RWPE2 (cell line): ENCODE measurements at regions not wholly inside any gene's neighbourhood (a gene's known extent, or its start where the extent isn't known, plus 50 kb on each side); places are given as distances from the start of the nearest gene placed in this dataset.

Experiments used
- ATAC-seq: fragments of 200-7000 bp; cut with Tn5 transposase; 3 replicates; pipeline ENCODE4 v1.9.1; 2021; ENCODE audit warnings: low read depth
- DNase-seq: peaks from one replicate; pipeline ENCODE4 v3.0.0-alpha.2; 2020; ENCODE audit warnings: low spot score
- H3K27ac ChIP-seq: fragments of 450-650 bp; 2 replicates; pipeline ENCODE4 v1.5.1; 2017; ENCODE audit warnings: mild to moderate bottlenecking; ENCODE audit not compliant: poor library complexity, severe bottlenecking
- H3K27me3 ChIP-seq: fragments of 250-450 bp; sonication (Bioruptor Pico); 2 replicates; pipeline ENCODE4 v1.5.1; 2021; ENCODE audit warnings: mild to moderate bottlenecking, moderate library complexity; ENCODE audit not compliant: insufficient read depth, poor library complexity, severe bottlenecking
- H3K36me3 ChIP-seq: fragments of 250-450 bp; sonication (Bioruptor Pico); 2 replicates; pipeline ENCODE4 v1.5.1; 2020; ENCODE audit warnings: low read depth, mild to moderate bottlenecking, moderate library complexity
- H3K4me1 ChIP-seq: fragments of 250-450 bp; sonication (Bioruptor Pico); 2 replicates; pipeline ENCODE4 v1.5.1; 2021; ENCODE audit warnings: mild to moderate bottlenecking, moderate library complexity; ENCODE audit not compliant: insufficient read depth, poor library complexity, severe bottlenecking
- H3K4me3 ChIP-seq: fragments of 250-450 bp; sonication (Bioruptor Pico); 2 replicates; pipeline ENCODE4 v1.5.1; 2021; ENCODE audit warnings: mild to moderate bottlenecking, moderate library complexity; ENCODE audit not compliant: severe bottlenecking
- H3K9me3 ChIP-seq: fragments of 250-450 bp; sonication (Bioruptor Pico); 2 replicates; pipeline ENCODE4 v1.5.1; 2021; ENCODE audit warnings: mild to moderate bottlenecking, moderate library complexity; ENCODE audit not compliant: severe bottlenecking
- TF ChIP-seq, protein P1 (sequence below): fragments of 450-650 bp; IDR thresholded peaks from one replicate; pipeline ENCODE4 v1.5.1; 2017; ENCODE audit warnings: mild to moderate bottlenecking, moderate library complexity; ENCODE audit not compliant: poor library complexity, severe bottlenecking

DNA sequence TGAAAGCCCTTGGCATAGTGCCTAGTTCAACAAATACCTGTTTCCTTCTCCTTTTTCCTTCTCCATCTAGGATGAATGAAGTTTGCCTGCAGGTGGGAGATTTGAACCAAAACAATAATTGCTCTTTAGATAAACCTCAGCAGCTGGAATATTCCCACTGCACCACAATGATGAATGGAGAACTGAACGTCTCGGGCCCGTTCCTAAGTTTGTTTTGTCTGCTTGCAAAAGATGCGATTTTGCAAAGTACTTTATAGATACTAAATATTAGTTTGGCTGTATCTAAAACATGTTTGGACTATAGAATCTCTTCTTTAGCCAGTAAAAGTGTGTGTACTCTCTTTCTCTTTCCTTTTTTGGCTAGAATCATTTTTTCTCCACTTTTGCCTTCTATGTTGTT, 75.8 kb upstream of the BMPER start:
- no peak overlapping the region for H3K27ac ChIP-seq
- no peak overlapping the region for H3K4me3 ChIP-seq
- peaks cover 9% of the 10 kb centered on the region for H3K4me1 ChIP-seq
- DNase-seq (no peak), ATAC-seq (no peak)
- no peaks in the 10 kb centered on the region for H3K9me3 ChIP-seq
- TF ChIP-seq, protein P1, sequence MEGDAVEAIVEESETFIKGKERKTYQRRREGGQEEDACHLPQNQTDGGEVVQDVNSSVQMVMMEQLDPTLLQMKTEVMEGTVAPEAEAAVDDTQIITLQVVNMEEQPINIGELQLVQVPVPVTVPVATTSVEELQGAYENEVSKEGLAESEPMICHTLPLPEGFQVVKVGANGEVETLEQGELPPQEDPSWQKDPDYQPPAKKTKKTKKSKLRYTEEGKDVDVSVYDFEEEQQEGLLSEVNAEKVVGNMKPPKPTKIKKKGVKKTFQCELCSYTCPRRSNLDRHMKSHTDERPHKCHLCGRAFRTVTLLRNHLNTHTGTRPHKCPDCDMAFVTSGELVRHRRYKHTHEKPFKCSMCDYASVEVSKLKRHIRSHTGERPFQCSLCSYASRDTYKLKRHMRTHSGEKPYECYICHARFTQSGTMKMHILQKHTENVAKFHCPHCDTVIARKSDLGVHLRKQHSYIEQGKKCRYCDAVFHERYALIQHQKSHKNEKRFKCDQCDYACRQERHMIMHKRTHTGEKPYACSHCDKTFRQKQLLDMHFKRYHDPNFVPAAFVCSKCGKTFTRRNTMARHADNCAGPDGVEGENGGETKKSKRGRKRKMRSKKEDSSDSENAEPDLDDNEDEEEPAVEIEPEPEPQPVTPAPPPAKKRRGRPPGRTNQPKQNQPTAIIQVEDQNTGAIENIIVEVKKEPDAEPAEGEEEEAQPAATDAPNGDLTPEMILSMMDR, result no peak
- no peaks in the 10 kb centered on the region for H3K36me3 ChIP-seq
- H3K27me3 ChIP-seq, result no peaks in the 10 kb centered on the region

DNA sequence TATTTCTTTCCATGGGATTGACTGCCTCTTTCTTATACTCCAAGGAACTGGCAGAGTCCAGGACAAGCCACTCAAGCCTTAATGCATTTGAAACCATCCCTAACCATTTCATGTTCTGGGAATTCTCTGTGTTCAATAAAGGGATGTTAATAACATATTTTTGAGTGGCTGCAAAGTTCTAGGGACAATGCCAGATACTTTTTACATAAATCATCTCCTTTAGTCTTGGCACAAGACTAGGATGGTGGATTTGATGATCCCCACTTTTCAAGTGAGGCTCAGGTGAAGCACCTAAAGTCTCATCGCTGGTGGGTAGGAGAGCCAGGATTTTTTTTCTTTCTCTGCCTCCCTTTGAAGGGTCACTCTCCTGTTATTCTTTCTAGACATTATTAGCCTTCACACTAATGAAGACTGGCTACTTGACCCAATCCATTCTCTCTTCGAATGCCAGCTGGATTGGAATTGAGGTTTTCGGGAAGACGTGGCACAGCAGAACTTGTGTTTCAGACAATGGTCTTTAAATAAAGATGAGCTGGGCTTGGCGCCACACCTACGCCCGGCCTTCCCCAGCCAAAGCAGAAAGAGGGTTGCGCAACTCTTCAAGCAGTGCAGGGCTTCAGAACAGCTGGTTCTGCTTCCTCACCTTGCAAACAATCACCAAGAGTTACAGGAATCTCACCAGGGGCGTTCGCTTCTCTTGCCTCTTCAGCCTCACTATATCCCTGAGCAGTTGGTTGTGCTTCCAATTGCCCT, 73.8 kb upstream of the BMPER start:
- Histone ChIP-seq H3K4me1 (peaks cover 9% of the 10 kb centered on the region), H3K27ac (peak overlapping the region; percentile 10), H3K36me3 (no peaks in the 10 kb centered on the region), H3K4me3 (no peak overlapping the region), H3K9me3 (no peaks in the 10 kb centered on the region), H3K27me3 (no peaks in the 10 kb centered on the region)
- ATAC-seq, result peak; percentile 74
- no peak for DNase-seq
- TF ChIP-seq, protein P1, result no peak

DNA sequence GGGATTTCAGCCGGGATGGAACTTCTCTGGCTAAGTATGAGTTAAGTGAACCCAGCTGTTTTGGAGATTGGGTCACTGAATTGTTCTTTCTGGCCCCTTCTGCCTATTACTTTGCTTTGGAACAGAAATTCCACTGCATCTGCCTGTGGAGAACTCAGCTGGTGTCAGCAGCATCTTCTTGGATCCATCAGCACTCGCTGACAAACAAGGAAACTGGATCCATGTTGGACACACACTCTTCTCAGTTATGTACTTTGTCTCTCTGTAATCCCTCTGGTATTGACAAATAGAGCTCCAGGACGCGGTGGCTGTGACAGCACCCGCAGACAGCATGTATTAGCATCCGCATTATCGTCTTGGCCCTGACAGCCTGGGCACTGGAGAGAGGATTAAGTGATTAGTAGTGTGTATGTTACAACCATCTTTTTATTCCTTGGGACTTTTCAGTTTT, 73.0 kb upstream of the BMPER start:
- no peak for DNase-seq
- no peaks in the 10 kb centered on the region for H3K27me3 ChIP-seq

DNA sequence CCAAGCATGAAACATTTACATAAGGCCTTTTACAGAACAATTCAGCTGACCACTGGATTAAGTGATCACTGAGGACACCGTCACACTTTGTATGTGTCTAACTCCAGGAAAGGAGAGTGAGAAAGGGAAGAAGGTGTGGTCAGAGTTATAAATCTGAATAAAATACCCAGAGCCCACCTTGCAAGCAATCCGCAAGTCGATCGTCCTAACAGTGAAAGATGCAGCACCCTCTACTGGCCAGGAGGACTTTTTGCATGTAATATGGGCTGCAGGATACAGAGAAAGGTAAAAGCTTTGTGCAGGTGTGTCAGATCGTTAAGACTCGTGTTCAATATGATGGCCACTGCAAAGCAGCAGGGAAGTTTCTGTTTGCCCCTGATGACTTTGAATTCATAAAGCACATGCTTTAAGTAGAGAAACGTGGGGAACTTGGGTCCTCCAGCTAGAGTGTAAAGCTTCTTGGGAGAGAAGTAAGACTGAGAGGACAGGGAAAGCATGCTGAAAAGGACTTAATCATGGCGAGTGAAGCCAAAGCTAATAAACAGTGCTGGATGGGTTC, 68.5 kb upstream of the BMPER start:
- Histone ChIP-seq H3K4me1 (peaks cover 3% of the 10 kb centered on the region), H3K9me3 (no peaks in the 10 kb centered on the region), H3K4me3 (no peak overlapping the region), H3K27me3 (no peaks in the 10 kb centered on the region), H3K27ac (no peak overlapping the region), H3K36me3 (no peaks in the 10 kb centered on the region)
- no peak for DNase-seq
- TF ChIP-seq, protein P1, result peak; percentile 40
- ATAC-seq, result no peak

More for the DNA sequence above, 73.0 kb upstream of the BMPER start:
- Histone ChIP-seq H3K9me3 (no peaks in the 10 kb centered on the region), H3K36me3 (no peaks in the 10 kb centered on the region), H3K27ac (peak overlapping the region; percentile 10), H3K4me1 (peaks cover 9% of the 10 kb centered on the region), H3K4me3 (no peak overlapping the region)
- no peak for ATAC-seq
- TF ChIP-seq, protein P1, result no peak

DNA sequence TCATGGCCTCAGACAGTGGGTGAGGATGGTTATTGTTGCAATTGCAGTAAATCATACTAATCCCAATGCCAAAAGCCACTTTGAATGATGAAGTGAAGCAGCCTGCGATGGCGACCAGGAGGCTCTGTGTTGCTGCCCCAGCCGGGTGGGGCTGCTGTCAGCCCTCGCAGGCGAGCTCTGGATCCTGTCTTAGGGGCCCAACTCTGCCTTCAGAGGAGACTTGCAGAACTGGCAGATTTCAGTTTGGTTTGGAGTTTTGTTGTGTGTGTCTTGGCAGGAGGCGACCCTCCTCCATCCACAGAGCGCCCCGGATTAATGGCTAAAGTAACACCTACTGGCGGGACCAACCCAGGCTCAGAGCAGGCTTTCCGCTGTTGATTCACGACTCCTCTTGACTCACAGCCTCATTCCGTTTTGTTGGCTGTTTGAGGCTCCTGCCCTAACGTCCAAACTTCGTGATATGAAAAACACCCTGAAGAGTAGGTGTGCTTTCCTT, 67.9 kb upstream of the BMPER start:
- H3K36me3 ChIP-seq, result no peaks in the 10 kb centered on the region
- H3K4me1 ChIP-seq, result peaks cover 4% of the 10 kb centered on the region
- H3K27me3 ChIP-seq, result no peaks in the 10 kb centered on the region
- no peak overlapping the region for H3K4me3 ChIP-seq
- no peak for ATAC-seq
- H3K27ac ChIP-seq, result no peak overlapping the region
- no peaks in the 10 kb centered on the region for H3K9me3 ChIP-seq
- DNase-seq, result no peak
- TF ChIP-seq, protein P1, result no peak
